ENCODE measurements at regions not wholly inside any gene's neighbourhood (a gene's known extent, or its start where the extent isn't known, plus 50 kb on each side); places are given as distances from the start of the nearest gene placed in this dataset.

DNA sequence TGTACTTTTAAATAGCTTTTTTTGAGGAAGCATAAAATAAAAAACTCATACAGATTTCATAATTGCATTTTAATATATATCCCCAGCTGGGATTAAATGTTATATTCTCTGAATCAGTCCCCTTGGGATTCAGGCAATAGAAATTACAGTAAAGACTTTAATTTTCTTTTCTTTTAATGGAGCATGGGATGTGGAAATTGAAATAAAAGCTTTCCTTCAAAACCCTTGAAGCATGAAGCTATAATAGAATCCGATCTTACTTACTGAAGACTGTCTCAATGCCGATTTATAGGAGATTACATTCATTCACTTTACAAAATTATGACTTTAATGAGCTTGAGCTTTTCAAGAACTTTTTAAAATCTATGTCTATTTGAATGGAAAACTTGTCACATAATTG, 243.4 kb downstream of the SPRY2 start:
- TF ChIP-seq, protein P1, sequence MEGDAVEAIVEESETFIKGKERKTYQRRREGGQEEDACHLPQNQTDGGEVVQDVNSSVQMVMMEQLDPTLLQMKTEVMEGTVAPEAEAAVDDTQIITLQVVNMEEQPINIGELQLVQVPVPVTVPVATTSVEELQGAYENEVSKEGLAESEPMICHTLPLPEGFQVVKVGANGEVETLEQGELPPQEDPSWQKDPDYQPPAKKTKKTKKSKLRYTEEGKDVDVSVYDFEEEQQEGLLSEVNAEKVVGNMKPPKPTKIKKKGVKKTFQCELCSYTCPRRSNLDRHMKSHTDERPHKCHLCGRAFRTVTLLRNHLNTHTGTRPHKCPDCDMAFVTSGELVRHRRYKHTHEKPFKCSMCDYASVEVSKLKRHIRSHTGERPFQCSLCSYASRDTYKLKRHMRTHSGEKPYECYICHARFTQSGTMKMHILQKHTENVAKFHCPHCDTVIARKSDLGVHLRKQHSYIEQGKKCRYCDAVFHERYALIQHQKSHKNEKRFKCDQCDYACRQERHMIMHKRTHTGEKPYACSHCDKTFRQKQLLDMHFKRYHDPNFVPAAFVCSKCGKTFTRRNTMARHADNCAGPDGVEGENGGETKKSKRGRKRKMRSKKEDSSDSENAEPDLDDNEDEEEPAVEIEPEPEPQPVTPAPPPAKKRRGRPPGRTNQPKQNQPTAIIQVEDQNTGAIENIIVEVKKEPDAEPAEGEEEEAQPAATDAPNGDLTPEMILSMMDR (IDR thresholded peaks at IDR 0.05) = no peak
- no peak for TF ChIP-seq POLR2A (IDR thresholded peaks at IDR 0.05)
